ENCODE measurements at regions not wholly inside any gene's neighbourhood (a gene's known extent, or its start where the extent isn't known, plus 50 kb on each side); places are given as distances from the start of the nearest gene placed in this dataset.
A peak's percentile ranks its signal among the peaks of the same experiment; 100 is the strongest.

DNA sequence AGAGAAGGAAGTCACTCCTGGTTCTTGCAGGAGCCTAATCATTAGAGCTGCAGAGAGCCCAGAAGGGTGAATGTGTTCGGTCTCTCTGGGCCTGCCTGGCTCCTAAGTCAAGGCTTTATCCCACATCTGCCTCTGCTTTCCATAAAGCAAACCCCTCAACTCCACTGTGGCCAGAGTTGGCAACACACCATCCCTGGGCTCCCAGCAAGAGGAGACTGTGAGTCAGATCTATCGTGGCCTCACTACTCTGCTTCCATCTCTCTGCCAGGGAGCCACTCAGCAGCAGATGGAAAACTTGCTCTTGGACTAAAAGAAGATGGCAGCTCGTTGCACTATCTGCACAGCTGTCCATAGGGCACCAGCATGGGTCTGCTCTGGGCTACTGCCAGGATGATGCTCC is 348.2 kb downstream of the FBXW7 start:
- Mint-ChIP-seq H3K36me3 (no peaks in the 10 kb centered on the region), H3K4me1 (peaks cover 18% of the 10 kb centered on the region), H3K27me3 (ENCODE audit: low read depth in 3 of 3) (peaks cover 0 to 4% (median 0%) of the 10 kb centered on the region in 3 donors), H3K4me3 (no peak overlapping the region), H3K9me3 (peaks cover 0 to 12% (median 0%) of the 10 kb centered on the region in 7 donors), H3K27ac (no peak overlapping the region)
- no peak for DNase-seq
- Histone ChIP-seq H2AFZ (ENCODE audit: insufficient read depth, low read depth, low read length, poor library complexity, severe bottlenecking) (no peak overlapping the region), H3K4me1 (ENCODE audit: control insufficient read depth in 1 of 2, insufficient read depth in 2 of 2, low read length in 2 of 2) (peaks cover 0 to 12% of the 10 kb centered on the region in 2 donors), H4K20me1 (ENCODE audit: insufficient read depth, low read length) (no peaks in the 10 kb centered on the region), H3K4me3 (replicated peaks in 1 of 3; ENCODE audit: low read depth in 2 of 3, low read length in 3 of 3) (no peak overlapping the region), H3K27me3 (ENCODE audit: control insufficient read depth in 2 of 2, insufficient read depth in 2 of 2, low read length in 2 of 2) (no peaks in the 10 kb centered on the region), H3K79me2 (ENCODE audit: insufficient read depth, low read length) (no peaks in the 10 kb centered on the region), H3K9me3 (replicated peaks in 1 of 2; ENCODE audit: control insufficient read depth in 1 of 2, insufficient read depth in 1 of 2, low read length in 2 of 2) (no peaks in the 10 kb centered on the region), H3K36me3 (replicated peaks in 1 of 2; ENCODE audit: control insufficient read depth in 1 of 2, insufficient read depth in 2 of 2, low read length in 2 of 2) (no peaks in the 10 kb centered on the region), H3K4me2 (replicated peaks; ENCODE audit: extremely low read depth, low read length, poor library complexity, severe bottlenecking) (no peak overlapping the region), H3K27ac (ENCODE audit: low read depth in 1 of 2, low read length in 2 of 2) (no peak overlapping the region), H3K9ac (ENCODE audit: insufficient read depth, low read length, poor library complexity, severe bottlenecking) (no peak overlapping the region)
- no peak for TF ChIP-seq CTCF (IDR thresholded peaks at IDR 0.05)
- intact Hi-C loops (cut with micrococcal nuclease): no loop called here
- WGBS (ENCODE audit: insufficient coverage): 100% methylated on average over 3 of the region's 3 CpGs

GRCh38 chr4:152185786-152186550 is 349.9 kb downstream of the FBXW7 start:
- no peak overlapping the region for H3K4me3 ChIP-seq (replicated peaks in 1 of 3; ENCODE audit: low read depth in 2 of 3, low read length in 3 of 3)
- H3K4me1 ChIP-seq (ENCODE audit: control insufficient read depth in 1 of 2, insufficient read depth in 2 of 2, low read length in 2 of 2): peaks cover 0 to 12% of the 10 kb centered on the region in 2 donors
- H3K27me3 ChIP-seq (ENCODE audit: control insufficient read depth in 2 of 2, insufficient read depth in 2 of 2, low read length in 2 of 2): no peaks in the 10 kb centered on the region
- no peaks in the 10 kb centered on the region for H3K9me3 ChIP-seq (replicated peaks in 1 of 2; ENCODE audit: control insufficient read depth in 1 of 2, insufficient read depth in 1 of 2, low read length in 2 of 2)
- peak in 1 of 3 donors; percentile 6 for DNase-seq
- H3K9ac ChIP-seq (ENCODE audit: insufficient read depth, low read length, poor library complexity, severe bottlenecking): no peak overlapping the region
- Mint-ChIP-seq H3K36me3 (no peaks in the 10 kb centered on the region), H3K4me3 (no peak overlapping the region), H3K4me1 (peaks cover 18% of the 10 kb centered on the region), H3K27me3 (ENCODE audit: low read depth in 3 of 3) (peaks cover 0 to 4% (median 3%) of the 10 kb centered on the region in 3 donors), H3K9me3 (peaks cover 0 to 11% (median 0%) of the 10 kb centered on the region in 7 donors), H3K27ac (no peak overlapping the region)
- TF ChIP-seq CTCF (IDR thresholded peaks at IDR 0.05): no peak
- no peaks in the 10 kb centered on the region for H3K36me3 ChIP-seq (replicated peaks in 1 of 2; ENCODE audit: control insufficient read depth in 1 of 2, insufficient read depth in 2 of 2, low read length in 2 of 2)
- intact Hi-C loops (cut with micrococcal nuclease): no loop called here
- 59% methylated on average over 7 of the region's 8 CpGs for WGBS (ENCODE audit: insufficient coverage)
- H3K4me2 ChIP-seq (replicated peaks; ENCODE audit: extremely low read depth, low read length, poor library complexity, severe bottlenecking): no peak overlapping the region
- H3K27ac ChIP-seq (ENCODE audit: low read depth in 1 of 2, low read length in 2 of 2): no peak overlapping the region
- H3K79me2 ChIP-seq (ENCODE audit: insufficient read depth, low read length): no peaks in the 10 kb centered on the region
- H4K20me1 ChIP-seq (ENCODE audit: insufficient read depth, low read length): no peaks in the 10 kb centered on the region
- peak overlapping the region; percentile 30 for H2AFZ ChIP-seq (ENCODE audit: insufficient read depth, low read depth, low read length, poor library complexity, severe bottlenecking)

Measured in CD14-positive monocyte (primary cell).